Peyer's patch (tissue), 4 donors: ENCODE measurements at regions not wholly inside any gene's neighbourhood (a gene's known extent, or its start where the extent isn't known, plus 50 kb on each side); places are given as distances from the start of the nearest gene placed in this dataset.
A peak's percentile ranks its signal among the peaks of the same experiment; 100 is the strongest.

ENCODE experiments used
- DNase-seq, 3 donors: peaks; one replicate each; pipeline ENCODE4 v3.0.0-alpha.2; 2017 to 2019
- H3K27ac ChIP-seq, 4 donors: fragments of 200-600 bp; sonication (generic); one replicate each; pipeline ENCODE4 v1.5.1; 2016 to 2019
- H3K27me3 ChIP-seq, 2 donors: fragments of 200-600 bp; sonication (generic); one replicate each; pipeline ENCODE4 v1.5.1; 2019
- H3K36me3 ChIP-seq, 3 donors: fragments of 200-600 bp; sonication (generic); one replicate each; pipeline ENCODE4 v1.5.1; 2016 to 2019
- H3K4me1 ChIP-seq, 4 donors: fragments of 200-600 bp; sonication (generic); one replicate each; pipeline ENCODE4 v1.5.1; 2016 to 2019
- H3K4me3 ChIP-seq, 4 donors: fragments of 200-600 bp; sonication (generic); 1 replicate in 3 of 4; 2 replicates in 1 of 4; pipeline ENCODE4 v1.5.1; 2016 to 2019; ENCODE audit warnings: mild to moderate bottlenecking in 1 of 4
- H3K9me3 ChIP-seq, 4 donors: fragments of 200-600 bp; sonication (generic); one replicate each; pipeline ENCODE4 v1.5.1; 2016 to 2019; ENCODE audit warnings: mild to moderate bottlenecking in 1 of 4
- CTCF ChIP-seq, 6 experiments: fragments of 450-650 bp in 4 of 6; fragments of 200-600 bp in 2 of 6; sonication (generic) in 1 of 6; IDR thresholded peaks; one replicate each; pipeline ENCODE4 v1.5.1; 2017 to 2019; ENCODE audit warnings: antibody characterized with exemption in 6 of 6, mild to moderate bottlenecking in 3 of 6, moderate library complexity in 1 of 6
- POLR2A ChIP-seq, 2 donors: fragments of 450-650 bp; IDR thresholded peaks; one replicate each; pipeline ENCODE4 v1.5.1; 2017; ENCODE audit warnings: antibody characterized with exemption in 2 of 2, mild to moderate bottlenecking in 2 of 2, moderate library complexity in 2 of 2

- Histone ChIP-seq H3K27ac (no peak overlapping the region), H3K36me3 (no peaks in the 10 kb centered on the region), H3K9me3 (peaks cover 0 to 8% (median 2%) of the 10 kb centered on the region in 4 donors), H3K4me1 (no peaks in the 10 kb centered on the region), H3K27me3 (no peaks in the 10 kb centered on the region), H3K4me3 (no peak overlapping the region)
- TF ChIP-seq CTCF (IDR thresholded peaks at IDR 0.05) (no peak), POLR2A (IDR thresholded peaks at IDR 0.05) (no peak)
- peak in 1 of 3 donors; percentile 13 for DNase-seq
Measured at GRCh38 chr11:55172734-55173415, 89.1 kb upstream of the TRIM48 start.
